ENCODE measurements at regions not wholly inside any gene's neighbourhood (a gene's known extent, or its start where the extent isn't known, plus 50 kb on each side); places are given as distances from the start of the nearest gene placed in this dataset.

DNA sequence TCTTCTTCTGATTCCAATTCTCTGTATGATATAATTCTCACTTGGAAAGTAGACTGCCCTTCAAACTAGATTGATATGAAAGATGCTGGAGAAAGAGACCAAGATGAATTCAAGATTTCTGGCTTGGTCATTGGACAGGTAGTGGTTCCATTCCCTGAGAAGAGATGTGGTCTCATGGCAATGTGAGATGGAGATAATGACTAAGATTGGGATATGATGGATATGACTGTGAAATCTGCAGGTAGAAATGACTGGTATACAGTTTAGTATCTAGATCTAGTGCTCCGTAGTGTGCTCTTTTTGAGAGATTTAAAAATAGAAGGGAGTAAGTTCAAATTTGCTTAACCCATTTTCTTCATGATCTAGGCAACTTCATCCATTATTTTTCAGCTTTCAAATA, 425.4 kb upstream of the TRIB2 start:
- 90% methylated on average over 1 of the region's 1 CpG for WGBS
- Histone ChIP-seq H3K27ac (no peak overlapping the region), H3K36me3 (no peaks in the 10 kb centered on the region), H3K9me3 (no peaks in the 10 kb centered on the region), H3K27me3 (no peaks in the 10 kb centered on the region), H3K4me1 (peaks cover 10% of the 10 kb centered on the region), H3K4me3 (no peak overlapping the region)
- TF ChIP-seq, protein P1, sequence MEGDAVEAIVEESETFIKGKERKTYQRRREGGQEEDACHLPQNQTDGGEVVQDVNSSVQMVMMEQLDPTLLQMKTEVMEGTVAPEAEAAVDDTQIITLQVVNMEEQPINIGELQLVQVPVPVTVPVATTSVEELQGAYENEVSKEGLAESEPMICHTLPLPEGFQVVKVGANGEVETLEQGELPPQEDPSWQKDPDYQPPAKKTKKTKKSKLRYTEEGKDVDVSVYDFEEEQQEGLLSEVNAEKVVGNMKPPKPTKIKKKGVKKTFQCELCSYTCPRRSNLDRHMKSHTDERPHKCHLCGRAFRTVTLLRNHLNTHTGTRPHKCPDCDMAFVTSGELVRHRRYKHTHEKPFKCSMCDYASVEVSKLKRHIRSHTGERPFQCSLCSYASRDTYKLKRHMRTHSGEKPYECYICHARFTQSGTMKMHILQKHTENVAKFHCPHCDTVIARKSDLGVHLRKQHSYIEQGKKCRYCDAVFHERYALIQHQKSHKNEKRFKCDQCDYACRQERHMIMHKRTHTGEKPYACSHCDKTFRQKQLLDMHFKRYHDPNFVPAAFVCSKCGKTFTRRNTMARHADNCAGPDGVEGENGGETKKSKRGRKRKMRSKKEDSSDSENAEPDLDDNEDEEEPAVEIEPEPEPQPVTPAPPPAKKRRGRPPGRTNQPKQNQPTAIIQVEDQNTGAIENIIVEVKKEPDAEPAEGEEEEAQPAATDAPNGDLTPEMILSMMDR (IDR thresholded peaks at IDR 0.05) = no peak
- TF ChIP-seq EP300 (IDR thresholded peaks at IDR 0.05) = no peak
- DNase-seq (ENCODE audit: low spot score in 2 of 2) = no peak

DNA sequence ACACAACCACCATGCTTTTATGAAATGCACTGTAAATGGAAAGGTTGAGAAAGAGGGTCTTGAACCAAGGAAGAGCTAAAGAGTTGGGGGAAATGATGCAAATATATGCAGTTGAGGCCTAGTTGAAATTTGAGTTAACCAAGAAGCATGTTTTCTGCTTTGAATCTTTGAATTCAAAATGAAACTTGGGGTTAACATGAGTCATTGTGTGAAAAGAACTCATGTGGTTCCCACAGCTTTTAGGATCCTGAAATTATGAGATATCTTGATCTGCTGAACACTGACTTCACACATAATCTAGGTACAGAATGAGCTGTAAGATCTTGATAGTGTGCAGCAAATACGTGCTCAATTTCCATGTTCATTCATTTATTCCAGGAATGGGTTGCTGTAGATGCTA, 422.9 kb upstream of the TRIB2 start:
- DNase-seq (ENCODE audit: low spot score in 2 of 2) = no peak
- H3K9me3 ChIP-seq = no peaks in the 10 kb centered on the region
- no peak overlapping the region for H3K27ac ChIP-seq
- WGBS = 92% methylated on average over 1 of the region's 1 CpG
- no peak for TF ChIP-seq POLR2AphosphoS5 (IDR thresholded peaks at IDR 0.05)
- no peaks in the 10 kb centered on the region for H3K27me3 ChIP-seq
- H3K4me1 ChIP-seq = no peaks in the 10 kb centered on the region
- H3K4me3 ChIP-seq = no peak overlapping the region
- no peaks in the 10 kb centered on the region for H3K36me3 ChIP-seq

DNA sequence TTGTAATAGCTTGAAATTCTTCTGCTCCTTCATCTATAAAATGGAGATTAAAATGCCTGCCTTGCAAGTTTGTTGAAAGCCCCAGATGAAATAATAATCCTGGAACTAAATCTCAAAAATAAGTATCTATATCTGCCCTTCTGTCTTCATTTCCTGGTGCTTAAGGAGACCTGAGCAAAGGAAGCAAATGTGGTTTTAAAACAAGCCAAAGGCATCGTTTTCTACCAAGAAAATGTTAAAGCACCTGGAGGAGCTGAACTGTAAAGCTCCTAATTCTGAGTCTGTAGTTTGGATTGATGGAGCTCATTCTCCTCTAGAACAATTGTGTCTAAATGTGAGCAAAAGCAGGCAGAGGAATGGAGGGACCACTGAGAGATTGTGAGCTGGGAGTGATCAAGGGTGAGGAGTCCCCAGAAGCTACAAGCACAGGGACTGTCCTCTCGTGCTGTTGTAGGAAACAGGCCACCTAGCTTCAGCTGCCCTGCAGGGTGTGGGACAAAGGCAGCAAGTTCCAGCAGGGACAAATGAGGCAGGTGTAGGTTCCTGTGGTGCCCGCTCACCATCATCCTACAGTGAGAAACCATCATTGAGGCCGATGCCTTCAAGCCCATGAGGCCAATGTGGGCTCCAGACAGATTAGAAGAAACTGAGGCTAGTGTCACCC, 420.7 kb upstream of the TRIB2 start:
- Histone ChIP-seq H3K27me3 (no peaks in the 10 kb centered on the region), H3K36me3 (no peaks in the 10 kb centered on the region), H3K27ac (no peak overlapping the region), H3K9me3 (no peaks in the 10 kb centered on the region), H3K4me3 (no peak overlapping the region), H3K4me1 (peaks cover 5% of the 10 kb centered on the region)
- 89% methylated on average over 2 of the region's 4 CpGs for WGBS
- no peak for DNase-seq (ENCODE audit: low spot score in 2 of 2)
- no peak for TF ChIP-seq POLR2A (IDR thresholded peaks at IDR 0.05)
- no peak for TF ChIP-seq EP300 (IDR thresholded peaks at IDR 0.05)

DNA sequence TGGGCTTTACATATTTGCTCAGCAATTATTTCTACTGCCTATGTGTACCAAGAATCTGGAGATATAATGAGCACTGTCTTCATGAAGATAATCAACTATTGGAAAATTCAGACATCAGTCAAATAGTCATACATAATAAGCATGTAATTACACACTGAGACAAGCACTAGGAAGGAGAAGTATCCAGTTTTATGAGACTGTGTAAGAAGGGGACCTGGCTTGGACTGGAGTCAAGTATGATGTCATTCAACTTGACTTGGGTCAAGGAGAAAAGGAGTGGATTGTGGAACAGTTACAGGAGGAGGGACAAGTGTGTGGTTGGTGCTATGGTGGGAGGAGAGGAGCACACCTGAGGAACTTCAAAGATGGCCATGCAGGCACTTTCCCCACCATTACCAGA, 419.8 kb upstream of the TRIB2 start:
- Histone ChIP-seq H3K4me3 (no peak overlapping the region), H3K27ac (no peak overlapping the region), H3K36me3 (no peaks in the 10 kb centered on the region), H3K9me3 (no peaks in the 10 kb centered on the region), H3K27me3 (no peaks in the 10 kb centered on the region), H3K4me1 (peaks cover 5% of the 10 kb centered on the region)
- no peak for TF ChIP-seq EP300 (IDR thresholded peaks at IDR 0.05)
- no peak for TF ChIP-seq POLR2AphosphoS5 (IDR thresholded peaks at IDR 0.05)
- TF ChIP-seq, protein P1 (IDR thresholded peaks at IDR 0.05) = no peak
- no peak for TF ChIP-seq POLR2A (IDR thresholded peaks at IDR 0.05)
- no peak for DNase-seq (ENCODE audit: low spot score in 2 of 2)

DNA sequence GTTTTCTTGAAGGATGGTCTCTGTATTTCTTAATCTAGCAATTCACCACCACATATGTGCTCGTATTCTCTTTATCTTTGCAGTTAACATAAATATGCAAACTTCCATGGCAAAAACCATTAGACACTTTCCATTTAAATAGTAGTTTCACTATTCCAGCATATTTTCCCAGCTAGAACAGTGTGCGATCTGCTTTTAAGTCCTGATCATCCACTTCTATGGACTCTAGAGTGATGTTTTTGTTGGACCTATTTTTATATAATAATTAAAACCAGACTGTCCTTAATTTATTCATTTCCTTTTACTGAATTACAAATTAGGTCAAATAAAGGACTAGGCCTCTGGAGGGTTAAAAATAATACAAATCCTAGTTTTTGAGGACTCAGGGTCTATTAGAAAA, 418.4 kb upstream of the TRIB2 start:
- Histone ChIP-seq H3K4me1 (peaks cover 5% of the 10 kb centered on the region), H3K9me3 (no peaks in the 10 kb centered on the region), H3K4me3 (no peak overlapping the region), H3K27ac (no peak overlapping the region), H3K36me3 (no peaks in the 10 kb centered on the region), H3K27me3 (no peaks in the 10 kb centered on the region)
- DNase-seq (ENCODE audit: low spot score in 2 of 2) = no peak
- 86% methylated on average over 2 of the region's 2 CpGs for WGBS
- TF ChIP-seq POLR2AphosphoS5 (IDR thresholded peaks at IDR 0.05) (no peak), POLR2A (IDR thresholded peaks at IDR 0.05) (no peak), EP300 (IDR thresholded peaks at IDR 0.05) (no peak)

DNA sequence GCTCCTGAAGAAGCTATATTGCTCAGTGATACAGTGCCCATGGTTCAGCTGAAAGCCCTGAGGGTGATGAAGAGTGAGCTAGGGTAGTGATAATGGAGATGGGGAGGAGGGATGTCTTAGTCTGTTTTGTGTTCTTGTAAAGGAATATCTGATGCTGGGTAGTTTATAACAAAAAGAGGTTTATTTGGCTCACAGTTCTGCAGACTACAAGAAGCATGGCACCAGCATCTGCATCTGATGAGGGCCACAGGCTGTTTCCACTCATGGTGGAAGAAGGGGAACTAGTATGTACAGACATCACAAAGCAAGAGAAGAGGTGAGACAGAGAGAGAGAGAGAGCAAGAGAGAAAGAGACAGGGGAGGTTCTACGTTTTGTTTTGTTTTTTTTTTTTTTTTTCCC, 417.3 kb upstream of the TRIB2 start:
- Histone ChIP-seq H3K4me1 (peaks cover 5% of the 10 kb centered on the region), H3K9me3 (no peaks in the 10 kb centered on the region), H3K36me3 (no peaks in the 10 kb centered on the region), H3K27ac (no peak overlapping the region), H3K27me3 (no peaks in the 10 kb centered on the region), H3K4me3 (no peak overlapping the region)
- no peak for DNase-seq (ENCODE audit: low spot score in 2 of 2)
- WGBS = 68% methylated on average over 1 of the region's 1 CpG
- TF ChIP-seq EP300 (IDR thresholded peaks at IDR 0.05) (no peak), POLR2AphosphoS5 (IDR thresholded peaks at IDR 0.05) (no peak), POLR2A (IDR thresholded peaks at IDR 0.05) (no peak)
- TF ChIP-seq, protein P1 (IDR thresholded peaks at IDR 0.05) = no peak

DNA sequence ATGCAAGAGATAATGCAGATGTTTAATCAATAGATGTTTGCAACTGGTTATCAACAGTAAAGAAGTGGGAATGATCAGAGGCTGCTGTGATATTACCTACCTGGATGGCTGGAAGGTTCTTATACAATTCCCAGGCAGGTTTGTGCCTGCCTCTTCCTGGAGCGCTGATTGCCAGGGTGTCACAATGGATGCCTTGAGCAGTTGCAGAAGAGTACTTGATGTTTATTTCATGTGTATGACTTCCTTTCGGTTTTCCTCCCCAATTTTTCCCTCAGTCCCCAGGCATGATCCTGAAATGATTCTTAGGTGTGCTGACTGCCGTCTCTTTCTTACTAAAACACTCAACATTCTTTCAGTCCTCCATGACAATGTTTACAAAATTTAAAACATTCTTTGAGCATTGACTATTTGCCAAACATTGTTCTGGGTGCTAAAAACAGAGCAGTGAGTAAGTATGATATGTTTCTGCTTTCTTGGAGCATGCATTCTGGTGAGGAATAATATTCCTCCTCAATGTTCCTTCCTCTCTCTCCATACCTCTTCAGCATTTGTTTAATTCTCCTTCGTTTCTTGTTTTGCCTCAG, 416.6 kb upstream of the TRIB2 start:
- 64% methylated on average over 4 of the region's 4 CpGs for WGBS
- Histone ChIP-seq H3K36me3 (no peaks in the 10 kb centered on the region), H3K27me3 (no peaks in the 10 kb centered on the region), H3K9me3 (no peaks in the 10 kb centered on the region), H3K4me1 (peaks cover 5% of the 10 kb centered on the region), H3K4me3 (no peak overlapping the region), H3K27ac (no peak overlapping the region)
- no peak for TF ChIP-seq POLR2A (IDR thresholded peaks at IDR 0.05)
- TF ChIP-seq, protein P1 (IDR thresholded peaks at IDR 0.05) = no peak
- no peak for TF ChIP-seq POLR2AphosphoS5 (IDR thresholded peaks at IDR 0.05)
- no peak for TF ChIP-seq EP300 (IDR thresholded peaks at IDR 0.05)
- no peak for DNase-seq (ENCODE audit: low spot score in 2 of 2)

All from suprapubic skin (tissue), 4 donors.